WTC11 (cell line): ENCODE measurements at regions not wholly inside any gene's neighbourhood (a gene's known extent, or its start where the extent isn't known, plus 50 kb on each side); places are given as distances from the start of the nearest gene placed in this dataset.

Experiments used
- ATAC-seq: fragments of 200-7000 bp; cut with Tn5 transposase; 2 replicates; pipeline ENCODE4 v1.10.0; 2021; ENCODE audit warnings: mild to moderate bottlenecking, moderate library complexity
- CTCF ChIA-PET: fragments of 300-600 bp; sonication (Branson Sonifier 250); formaldehyde crosslinking; loops from one replicate; lab custom pipeline; 2021; ENCODE audit warnings: antibody characterized with exemption; lab: Charles Lee
- POLR2A ChIA-PET: fragments of 350-600 bp; sonication (Branson Sonifier 250); formaldehyde crosslinking; loops from one replicate; lab custom pipeline; 2021; ENCODE audit warnings: antibody characterized with exemption; lab: Charles Lee
- DNase-seq: peaks from one replicate; pipeline ENCODE4 v3.0.0; 2021; ENCODE audit warnings: low spot score
- H3K27ac Mint-ChIP-seq: 2 replicates; pipeline ENCODE4 v1.8.0; 2021; ENCODE audit warnings: mixed read lengths
- H3K27me3 Mint-ChIP-seq: 2 replicates; pipeline ENCODE4 v1.8.0; 2021; ENCODE audit warnings: low read depth, mild to moderate bottlenecking, moderate library complexity, mixed read lengths
- H3K36me3 Mint-ChIP-seq: 2 replicates; pipeline ENCODE4 v1.8.0; 2021; ENCODE audit warnings: mixed read lengths
- H3K4me1 Mint-ChIP-seq: 2 replicates; pipeline ENCODE4 v1.8.0; 2022; ENCODE audit warnings: mixed read lengths
- H3K4me3 Mint-ChIP-seq: 2 replicates; pipeline ENCODE4 v1.8.0; 2021; ENCODE audit warnings: mild to moderate bottlenecking, moderate library complexity, mixed read lengths
- H3K9me3 Mint-ChIP-seq: 2 replicates; pipeline ENCODE4 v1.8.0; 2021; ENCODE audit warnings: mixed read lengths
- AFF4 ChIP-seq: sonication (generic); formaldehyde crosslinking; IDR thresholded peaks from 2 replicates; pipeline ENCODE4 v1.8.1; 2023; ENCODE audit warnings: mild to moderate bottlenecking, missing genetic modification reagents, borderline replicate concordance
- ATF2 ChIP-seq: sonication (generic); formaldehyde crosslinking; IDR thresholded peaks from 2 replicates; pipeline ENCODE4 v1.8.1; 2022; ENCODE audit warnings: low read depth, missing genetic modification reagents, borderline replicate concordance
- CTCF ChIP-seq: fragments of 200-600 bp; IDR thresholded peaks from 2 replicates; pipeline ENCODE4 v1.8.0; 2022; ENCODE audit warnings: antibody characterized with exemption
- ESRRA ChIP-seq: sonication (generic); formaldehyde crosslinking; IDR thresholded peaks from 2 replicates; pipeline ENCODE4 v1.8.1; 2022; ENCODE audit warnings: mild to moderate bottlenecking, missing genetic modification reagents, borderline replicate concordance
- FOXP1 ChIP-seq: sonication (generic); formaldehyde crosslinking; IDR thresholded peaks from 2 replicates; pipeline ENCODE4 v1.8.0; 2022; ENCODE audit warnings: missing genetic modification reagents, mild to moderate bottlenecking, moderate library complexity, borderline replicate concordance
- OVOL2 ChIP-seq: fragments of 250-450 bp; sonication (Bioruptor Pico); IDR thresholded peaks from 2 replicates; pipeline ENCODE4 v1.9.0; 2021; ENCODE audit warnings: mild to moderate bottlenecking, borderline replicate concordance
- RELA ChIP-seq: sonication (generic); formaldehyde crosslinking; IDR thresholded peaks from 2 replicates; pipeline ENCODE4 v1.8.1; 2022; ENCODE audit warnings: missing genetic modification reagents, mild to moderate bottlenecking, borderline replicate concordance
- SOX15 ChIP-seq: fragments of 250-450 bp; sonication (Bioruptor Pico); IDR thresholded peaks from 2 replicates; pipeline ENCODE4 v1.9.0; 2021; ENCODE audit warnings: mild to moderate bottlenecking
- TEAD1 ChIP-seq: sonication (generic); formaldehyde crosslinking; IDR thresholded peaks from 2 replicates; pipeline ENCODE4 v1.8.0; 2022; ENCODE audit warnings: mild to moderate bottlenecking, missing genetic modification reagents
- ZBTB21 ChIP-seq: sonication (generic); formaldehyde crosslinking; IDR thresholded peaks from 2 replicates; pipeline ENCODE4 v1.8.1; 2023; ENCODE audit warnings: mild to moderate bottlenecking, missing genetic modification reagents, borderline replicate concordance
- ZNF138 ChIP-seq: sonication (generic); formaldehyde crosslinking; conservative IDR thresholded peaks from 2 replicates; pipeline ENCODE4 v1.8.1; 2022; ENCODE audit warnings: mild to moderate bottlenecking, moderate library complexity, missing genetic modification reagents
- ZSCAN18 ChIP-seq: fragments of 250-450 bp; sonication (Bioruptor Pico); IDR thresholded peaks from 2 replicates; pipeline ENCODE4 v2.1.2; 2022; ENCODE audit warnings: mild to moderate bottlenecking, moderate library complexity
- TF ChIP-seq, protein P1 (sequence below): sonication (generic); formaldehyde crosslinking; IDR thresholded peaks from 2 replicates; pipeline ENCODE4 v1.8.0; 2022; ENCODE audit warnings: missing genetic modification reagents

GRCh38 chr1:200238311-200238710 is 171.5 kb downstream of the ZNF281 start (continued):
- no peak for TF ChIP-seq AFF4
- no peak for TF ChIP-seq ATF2
- no peak for TF ChIP-seq ZNF138 (CRISPR knock-in tag)
- TF ChIP-seq TEAD1 (CRISPR knock-in tag): no peak
- TF ChIP-seq SOX15: no peak
- no peak for TF ChIP-seq RELA
- TF ChIP-seq ZSCAN18 (CRISPR knock-in tag): no peak
- no peak for TF ChIP-seq ESRRA
- TF ChIP-seq ZBTB21 (CRISPR knock-in tag): no peak
- TF ChIP-seq, protein P1, sequence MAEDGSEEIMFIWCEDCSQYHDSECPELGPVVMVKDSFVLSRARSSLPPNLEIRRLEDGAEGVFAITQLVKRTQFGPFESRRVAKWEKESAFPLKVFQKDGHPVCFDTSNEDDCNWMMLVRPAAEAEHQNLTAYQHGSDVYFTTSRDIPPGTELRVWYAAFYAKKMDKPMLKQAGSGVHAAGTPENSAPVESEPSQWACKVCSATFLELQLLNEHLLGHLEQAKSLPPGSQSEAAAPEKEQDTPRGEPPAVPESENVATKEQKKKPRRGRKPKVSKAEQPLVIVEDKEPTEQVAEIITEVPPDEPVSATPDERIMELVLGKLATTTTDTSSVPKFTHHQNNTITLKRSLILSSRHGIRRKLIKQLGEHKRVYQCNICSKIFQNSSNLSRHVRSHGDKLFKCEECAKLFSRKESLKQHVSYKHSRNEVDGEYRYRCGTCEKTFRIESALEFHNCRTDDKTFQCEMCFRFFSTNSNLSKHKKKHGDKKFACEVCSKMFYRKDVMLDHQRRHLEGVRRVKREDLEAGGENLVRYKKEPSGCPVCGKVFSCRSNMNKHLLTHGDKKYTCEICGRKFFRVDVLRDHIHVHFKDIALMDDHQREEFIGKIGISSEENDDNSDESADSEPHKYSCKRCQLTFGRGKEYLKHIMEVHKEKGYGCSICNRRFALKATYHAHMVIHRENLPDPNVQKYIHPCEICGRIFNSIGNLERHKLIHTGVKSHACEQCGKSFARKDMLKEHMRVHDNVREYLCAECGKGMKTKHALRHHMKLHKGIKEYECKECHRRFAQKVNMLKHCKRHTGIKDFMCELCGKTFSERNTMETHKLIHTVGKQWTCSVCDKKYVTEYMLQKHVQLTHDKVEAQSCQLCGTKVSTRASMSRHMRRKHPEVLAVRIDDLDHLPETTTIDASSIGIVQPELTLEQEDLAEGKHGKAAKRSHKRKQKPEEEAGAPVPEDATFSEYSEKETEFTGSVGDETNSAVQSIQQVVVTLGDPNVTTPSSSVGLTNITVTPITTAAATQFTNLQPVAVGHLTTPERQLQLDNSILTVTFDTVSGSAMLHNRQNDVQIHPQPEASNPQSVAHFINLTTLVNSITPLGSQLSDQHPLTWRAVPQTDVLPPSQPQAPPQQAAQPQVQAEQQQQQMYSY: no peak
- TF ChIP-seq FOXP1: no peak
- no peak for TF ChIP-seq CTCF

GRCh38 chr1:200237066-200237465 is 172.8 kb downstream of the ZNF281 start:
- Mint-ChIP-seq H3K4me1 (peaks cover 8% of the 10 kb centered on the region), H3K27ac (no peak overlapping the region), H3K9me3 (no peaks in the 10 kb centered on the region), H3K4me3 (no peak overlapping the region), H3K27me3 (no peaks in the 10 kb centered on the region), H3K36me3 (no peaks in the 10 kb centered on the region)
- no peak for DNase-seq
- ChIA-PET POLR2A (no interaction called here), CTCF (interaction anchor here (1.4 kb wide), 1 partner anchor 320 kb away, joined by 3 read pairs; no protein-coding TSS in a partner anchor)
- ATAC-seq: no peak
- no peak for TF ChIP-seq OVOL2 (CRISPR knock-in tag)
